A549 (cell line): ENCODE measurements at regions not wholly inside any gene's neighbourhood (a gene's known extent, or its start where the extent isn't known, plus 50 kb on each side); places are given as distances from the start of the nearest gene placed in this dataset.

ENCODE experiments used
- ATAC-seq, 2 experiments: fragments of 200-7000 bp in 1 of 2; fragments of >200 bp in 1 of 2; cut with Nextera tagmentation in 1 of 2; cut with Tn5 transposase in 1 of 2; 3 replicates each; pipeline versions ENCODE4 v1.8.0 to v1.9.1; 2018 to 2020; ENCODE audit warnings: mild to moderate bottlenecking in 1 of 2, moderate library complexity in 1 of 2
- CTCF ChIA-PET: fragments of 300-600 bp; sonication (Branson Sonifier 250); formaldehyde crosslinking; extraction: SDS; loops from one replicate; lab custom pipeline; 2021; ENCODE audit warnings: antibody characterized with exemption, inconsistent platforms; lab: Yijun Ruan, JAX
- POLR2A ChIA-PET: fragments of 350-600 bp; formaldehyde crosslinking; extraction: SDS; loops from one replicate; lab custom pipeline; 2021; ENCODE audit warnings: antibody characterized with exemption, inconsistent platforms; lab: Yijun Ruan, JAX
- DNase-seq, 2 experiments: peaks; one replicate each; pipeline versions ENCODE4 v3.0.0 to v3.0.0-alpha.2; 2011 to 2016; ENCODE audit warnings: low read depth in 1 of 2, low spot score in 1 of 2
- FAIRE-seq: peaks from 2 replicates; lab custom pipeline; 2011; peaks lifted over from hg19 to GRCh38; lab: Jason Lieb, UNC
- H3K27ac ChIP-seq, 2 experiments: fragments of >200 bp; sonication (Bioruptor Twin); formaldehyde crosslinking; 3 replicates each; pipeline ENCODE4 v1.5.1; 2016 to 2017
- H3K4me1 ChIP-seq: fragments of >200 bp; sonication (Bioruptor Twin); formaldehyde crosslinking; 3 replicates; pipeline ENCODE4 v1.6.1; 2016
- H3K4me2 ChIP-seq: fragments of >200 bp; sonication (Bioruptor Twin); formaldehyde crosslinking; 3 replicates; pipeline ENCODE4 v1.6.1; 2016
- H3K4me3 ChIP-seq: fragments of >200 bp; sonication (Bioruptor Twin); formaldehyde crosslinking; 3 replicates; pipeline ENCODE4 v1.5.1; 2016
- H3K9me3 ChIP-seq: fragments of >200 bp; sonication (Bioruptor Twin); formaldehyde crosslinking; 3 replicates; pipeline ENCODE4 v1.6.1; 2016
- BHLHE40 ChIP-seq: IDR thresholded peaks from 2 replicates; pipeline ENCODE4 v1.6.1; 2012; ENCODE audit warnings: low read depth, low read length, inconsistent platforms
- CBX8 ChIP-seq: fragments of 200-600 bp; sonication (generic); IDR thresholded peaks from 2 replicates; pipeline ENCODE4 v1.6.1; 2016
- EHF ChIP-seq: fragments of 250-450 bp; sonication (Bioruptor Pico); IDR thresholded peaks from 2 replicates; pipeline ENCODE4 v1.5.0; 2020; ENCODE audit warnings: mild to moderate bottlenecking
- ESRRA ChIP-seq: fragments of 150-350 bp; IDR thresholded peaks from 2 replicates; pipeline ENCODE4 v1.6.1; 2014; ENCODE audit warnings: mild to moderate bottlenecking, low read length, borderline replicate concordance
- HDAC2 ChIP-seq: fragments of 200-600 bp; sonication (generic); IDR thresholded peaks from 2 replicates; pipeline ENCODE4 v1.6.1; 2016
- HEYL ChIP-seq: fragments of 250-450 bp; sonication (Bioruptor Pico); IDR thresholded peaks from 2 replicates; pipeline ENCODE4 v1.8.0; 2021; ENCODE audit warnings: mild to moderate bottlenecking, moderate library complexity
- HOXB13 ChIP-seq: fragments of 250-450 bp; sonication (Bioruptor Pico); IDR thresholded peaks from 2 replicates; pipeline ENCODE4 v1.5.0; 2020; ENCODE audit warnings: low read depth, mild to moderate bottlenecking, moderate library complexity
- JUN ChIP-seq, 2 experiments: fragments of >200 bp; sonication (Bioruptor Twin); formaldehyde crosslinking; IDR thresholded peaks; 2 replicates in 1 of 2; 3 replicates in 1 of 2; pipeline ENCODE4 v1.6.1; 2016 to 2017
- KDM5A ChIP-seq: fragments of 200-600 bp; sonication (generic); IDR thresholded peaks from 2 replicates; pipeline ENCODE4 v1.6.1; 2016; ENCODE audit warnings: antibody characterized with exemption, mild to moderate bottlenecking
- MAZ ChIP-seq: fragments of 150-350 bp; IDR thresholded peaks from 2 replicates; pipeline ENCODE4 v1.6.1; 2014; ENCODE audit warnings: antibody characterized with exemption, low read depth, low read length, borderline replicate concordance
- NFE2L2 ChIP-seq: fragments of 150-350 bp; conservative IDR thresholded peaks from 2 replicates; pipeline ENCODE4 v1.6.1; 2014; ENCODE audit warnings: low read length
- NPAS2 ChIP-seq: fragments of 250-450 bp; sonication (Bioruptor Pico); IDR thresholded peaks from 2 replicates; pipeline ENCODE4 v1.8.0; 2022; ENCODE audit warnings: mild to moderate bottlenecking, moderate library complexity, borderline replicate concordance
- NR3C1 ChIP-seq: fragments of >200 bp; sonication (Bioruptor Twin); formaldehyde crosslinking; IDR thresholded peaks from 3 replicates; pipeline ENCODE4 v1.6.1; 2017
- RARB ChIP-seq: fragments of 250-450 bp; sonication (Bioruptor Pico); IDR thresholded peaks from 2 replicates; pipeline ENCODE4 v1.8.0; 2021; ENCODE audit warnings: mild to moderate bottlenecking, moderate library complexity
- RCOR1 ChIP-seq: fragments of 150-350 bp; IDR thresholded peaks from 2 replicates; pipeline ENCODE4 v1.6.1; 2014; ENCODE audit warnings: antibody characterized with exemption, low read length, low read depth
- SREBF2 ChIP-seq: fragments of 450-650 bp; IDR thresholded peaks from 2 replicates; pipeline ENCODE4 v1.6.1; 2014; ENCODE audit warnings: mild to moderate bottlenecking, moderate library complexity
- TFCP2L1 ChIP-seq: fragments of 250-450 bp; sonication (Bioruptor Pico); IDR thresholded peaks from 2 replicates; pipeline ENCODE4 v1.5.0; 2021; ENCODE audit warnings: mild to moderate bottlenecking
- TP53 ChIP-seq: fragments of 250-450 bp; sonication (Bioruptor Pico); IDR thresholded peaks from 2 replicates; pipeline ENCODE4 v1.5.0; 2021; ENCODE audit warnings: mild to moderate bottlenecking, moderate library complexity
- ZC3H11A ChIP-seq: fragments of 450-650 bp; IDR thresholded peaks from 2 replicates; pipeline ENCODE4 v1.6.1; 2014; ENCODE audit warnings: antibody characterized with exemption, mild to moderate bottlenecking
- WGBS: methylation state at CpG from one replicate; pipeline ENCODE4 v1.1.6; 2017; ENCODE audit errors: missing lambda C conversion rate; 5-methylcytosine and 5-hydroxymethylcytosine counted together
- TF ChIP-seq, protein P1 (sequence below): IDR thresholded peaks from 2 replicates; pipeline ENCODE4 v1.6.1; 2012
- TF ChIP-seq, protein P2 (sequence below): fragments of >200 bp; sonication (Bioruptor Twin); formaldehyde crosslinking; IDR thresholded peaks from 3 replicates; pipeline ENCODE4 v1.5.1; 2016
- TF ChIP-seq, protein P3 (sequence below): fragments of 450-650 bp; IDR thresholded peaks from 2 replicates; pipeline ENCODE4 v1.6.1; 2014; ENCODE audit warnings: antibody characterized with exemption
- TF ChIP-seq, protein P4 (sequence below): IDR thresholded peaks from 2 replicates; pipeline ENCODE4 v1.6.1; 2012
- TF ChIP-seq, protein P5 (sequence below): fragments of 200-600 bp; sonication (generic); IDR thresholded peaks from 2 replicates; pipeline ENCODE4 v1.6.1; 2016; ENCODE audit warnings: antibody characterized with exemption, mild to moderate bottlenecking, moderate library complexity

DNA sequence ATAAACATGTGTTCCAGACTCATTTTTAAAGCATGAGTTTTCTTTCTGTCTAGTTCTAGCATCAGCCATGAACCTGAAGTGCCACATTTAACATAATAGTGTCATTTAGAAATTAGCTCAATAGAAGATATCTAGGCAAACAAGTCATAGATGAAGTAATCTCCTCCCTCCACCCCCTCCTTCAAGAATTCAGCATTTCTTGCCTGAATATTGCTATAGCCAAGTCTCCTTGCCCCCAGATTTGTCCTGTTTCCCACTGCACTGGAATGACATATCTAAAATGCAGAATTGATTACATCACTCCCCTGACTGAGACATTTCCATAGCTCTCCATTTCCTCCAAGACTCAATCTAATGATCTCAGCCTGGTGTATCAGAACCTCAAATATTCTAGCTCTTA, 134.9 kb upstream of the BACH2 start:
- no peak for FAIRE-seq
- POLR2A ChIA-PET, result no interaction called here

DNA sequence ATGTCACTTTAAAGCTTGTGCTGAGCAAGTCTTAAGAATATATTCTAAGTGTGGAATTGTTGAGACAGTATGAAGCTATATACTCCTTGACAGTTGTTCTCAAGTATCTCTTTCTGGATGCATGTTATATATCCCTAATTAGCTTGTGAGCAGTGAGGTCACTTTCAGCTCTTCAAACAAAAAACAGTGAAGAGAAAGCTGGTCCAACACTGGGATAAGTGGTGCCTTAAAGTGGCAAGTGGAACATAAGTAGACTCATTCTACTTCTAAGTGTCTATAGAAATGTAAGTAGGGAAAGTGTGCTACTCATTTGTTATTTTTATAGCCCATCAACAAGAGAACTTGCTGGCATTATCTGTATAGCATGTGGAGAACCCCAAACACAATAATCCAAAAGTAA, 133.1 kb upstream of the BACH2 start:
- H3K9me3 ChIP-seq, result peaks cover 6% of the 10 kb centered on the region; the same call in 1 of the 3 replicates
- CTCF ChIA-PET, result interaction anchor here (1.9 kb wide), 1 partner anchor 489 kb away, joined by 6 read pairs; no protein-coding TSS in a partner anchor
- FAIRE-seq, result no peak
- no peaks in the 10 kb centered on the region for H3K4me1 ChIP-seq
- no peak overlapping the region for H3K4me3 ChIP-seq
- H3K4me2 ChIP-seq, result no peak overlapping the region
- no peak overlapping the region for H3K27ac ChIP-seq
- no peak for ATAC-seq
- POLR2A ChIA-PET, result no interaction called here
- peak in 1 of 2 experiments; percentile 22 for DNase-seq
- no peak for TF ChIP-seq NR3C1
- no peak for TF ChIP-seq TFCP2L1 (CRISPR knock-in tag)
- TF ChIP-seq, all 56 proteins: peak for 0

More for the DNA sequence above, 134.9 kb upstream of the BACH2 start:
- Histone ChIP-seq H3K4me1 (no peaks in the 10 kb centered on the region), H3K9me3 (peaks cover 6% of the 10 kb centered on the region; the same call in 1 of the 3 replicates), H3K4me2 (no peak overlapping the region), H3K4me3 (no peak overlapping the region), H3K27ac (no peak overlapping the region)
- no peak for TF ChIP-seq JUN (IDR thresholded peaks at IDR 0.05)
- no peak for TF ChIP-seq CBX8
- no peak for TF ChIP-seq SREBF2
- TF ChIP-seq HOXB13 (CRISPR knock-in tag), result no peak
- no peak for TF ChIP-seq HDAC2
- TF ChIP-seq ESRRA, result no peak
- TF ChIP-seq, protein P1, sequence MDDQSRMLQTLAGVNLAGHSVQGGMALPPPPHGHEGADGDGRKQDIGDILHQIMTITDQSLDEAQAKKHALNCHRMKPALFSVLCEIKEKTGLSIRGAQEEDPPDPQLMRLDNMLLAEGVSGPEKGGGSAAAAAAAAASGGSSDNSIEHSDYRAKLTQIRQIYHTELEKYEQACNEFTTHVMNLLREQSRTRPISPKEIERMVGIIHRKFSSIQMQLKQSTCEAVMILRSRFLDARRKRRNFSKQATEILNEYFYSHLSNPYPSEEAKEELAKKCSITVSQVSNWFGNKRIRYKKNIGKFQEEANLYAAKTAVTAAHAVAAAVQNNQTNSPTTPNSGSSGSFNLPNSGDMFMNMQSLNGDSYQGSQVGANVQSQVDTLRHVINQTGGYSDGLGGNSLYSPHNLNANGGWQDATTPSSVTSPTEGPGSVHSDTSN, result no peak
- TF ChIP-seq HEYL (CRISPR knock-in tag), result no peak
- TF ChIP-seq NPAS2 (CRISPR knock-in tag), result no peak
- TF ChIP-seq, protein P2, sequence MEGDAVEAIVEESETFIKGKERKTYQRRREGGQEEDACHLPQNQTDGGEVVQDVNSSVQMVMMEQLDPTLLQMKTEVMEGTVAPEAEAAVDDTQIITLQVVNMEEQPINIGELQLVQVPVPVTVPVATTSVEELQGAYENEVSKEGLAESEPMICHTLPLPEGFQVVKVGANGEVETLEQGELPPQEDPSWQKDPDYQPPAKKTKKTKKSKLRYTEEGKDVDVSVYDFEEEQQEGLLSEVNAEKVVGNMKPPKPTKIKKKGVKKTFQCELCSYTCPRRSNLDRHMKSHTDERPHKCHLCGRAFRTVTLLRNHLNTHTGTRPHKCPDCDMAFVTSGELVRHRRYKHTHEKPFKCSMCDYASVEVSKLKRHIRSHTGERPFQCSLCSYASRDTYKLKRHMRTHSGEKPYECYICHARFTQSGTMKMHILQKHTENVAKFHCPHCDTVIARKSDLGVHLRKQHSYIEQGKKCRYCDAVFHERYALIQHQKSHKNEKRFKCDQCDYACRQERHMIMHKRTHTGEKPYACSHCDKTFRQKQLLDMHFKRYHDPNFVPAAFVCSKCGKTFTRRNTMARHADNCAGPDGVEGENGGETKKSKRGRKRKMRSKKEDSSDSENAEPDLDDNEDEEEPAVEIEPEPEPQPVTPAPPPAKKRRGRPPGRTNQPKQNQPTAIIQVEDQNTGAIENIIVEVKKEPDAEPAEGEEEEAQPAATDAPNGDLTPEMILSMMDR, result no peak
- no peak for TF ChIP-seq BHLHE40
- TF ChIP-seq ZC3H11A, result no peak
- TF ChIP-seq RARB (CRISPR knock-in tag), result no peak
- no peak for TF ChIP-seq TFCP2L1 (CRISPR knock-in tag)
- TF ChIP-seq, protein P3, sequence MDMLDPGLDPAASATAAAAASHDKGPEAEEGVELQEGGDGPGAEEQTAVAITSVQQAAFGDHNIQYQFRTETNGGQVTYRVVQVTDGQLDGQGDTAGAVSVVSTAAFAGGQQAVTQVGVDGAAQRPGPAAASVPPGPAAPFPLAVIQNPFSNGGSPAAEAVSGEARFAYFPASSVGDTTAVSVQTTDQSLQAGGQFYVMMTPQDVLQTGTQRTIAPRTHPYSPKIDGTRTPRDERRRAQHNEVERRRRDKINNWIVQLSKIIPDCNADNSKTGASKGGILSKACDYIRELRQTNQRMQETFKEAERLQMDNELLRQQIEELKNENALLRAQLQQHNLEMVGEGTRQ, result no peak
- DNase-seq (no peak), ATAC-seq (no peak)
- CTCF ChIA-PET, result interaction anchor here (0.9 kb wide), 1 partner anchor 491 kb away, joined by 3 read pairs; no protein-coding TSS in a partner anchor

DNA sequence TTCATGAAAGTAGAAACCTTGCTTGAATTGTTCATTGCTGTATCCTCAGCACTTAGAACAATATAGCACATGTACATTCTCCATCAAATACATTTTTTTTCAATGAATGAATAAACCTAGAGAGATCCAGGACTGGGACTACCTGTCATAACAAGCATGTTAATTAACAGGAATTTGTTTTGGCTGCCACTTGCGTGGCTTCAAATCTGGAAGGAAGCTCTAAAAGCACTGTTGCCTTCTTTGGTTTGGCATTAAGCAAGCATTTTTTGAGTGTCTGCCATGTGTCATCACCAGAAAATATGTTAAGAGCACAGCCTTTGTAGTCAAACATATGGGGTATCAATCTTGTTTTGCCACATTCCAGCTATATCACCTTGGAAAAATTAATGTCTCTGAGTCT, 131.9 kb upstream of the BACH2 start:
- H3K4me3 ChIP-seq, result no peak overlapping the region
- H3K4me1 ChIP-seq, result no peaks in the 10 kb centered on the region
- CTCF ChIA-PET, result interaction anchor here (0.9 to 1.9 kb wide), 2 partner anchors 35 to 488 kb away, joined by 4 to 6 read pairs; no protein-coding TSS in a partner anchor
- WGBS, result 0% methylated on average over 1 of the region's 1 CpG
- POLR2A ChIA-PET, result no interaction called here
- FAIRE-seq (no peak), DNase-seq (no peak), ATAC-seq (no peak)
- no peak overlapping the region for H3K4me2 ChIP-seq
- H3K27ac ChIP-seq, result no peak overlapping the region
- peaks cover 6% of the 10 kb centered on the region; the same call in 1 of the 3 replicates for H3K9me3 ChIP-seq
- TF ChIP-seq NFE2L2, result no peak
- no peak for TF ChIP-seq KDM5A
- no peak for TF ChIP-seq TP53 (CRISPR knock-in tag)
- TF ChIP-seq MAZ, result no peak
- no peak for TF ChIP-seq SREBF2
- TF ChIP-seq HDAC2, result no peak
- no peak for TF ChIP-seq RCOR1
- TF ChIP-seq NR3C1, result no peak
- no peak for TF ChIP-seq TFCP2L1 (CRISPR knock-in tag)
- TF ChIP-seq, protein P4, sequence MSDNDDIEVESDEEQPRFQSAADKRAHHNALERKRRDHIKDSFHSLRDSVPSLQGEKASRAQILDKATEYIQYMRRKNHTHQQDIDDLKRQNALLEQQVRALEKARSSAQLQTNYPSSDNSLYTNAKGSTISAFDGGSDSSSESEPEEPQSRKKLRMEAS, result no peak
- no peak for TF ChIP-seq EHF (CRISPR knock-in tag)
- TF ChIP-seq, protein P5, sequence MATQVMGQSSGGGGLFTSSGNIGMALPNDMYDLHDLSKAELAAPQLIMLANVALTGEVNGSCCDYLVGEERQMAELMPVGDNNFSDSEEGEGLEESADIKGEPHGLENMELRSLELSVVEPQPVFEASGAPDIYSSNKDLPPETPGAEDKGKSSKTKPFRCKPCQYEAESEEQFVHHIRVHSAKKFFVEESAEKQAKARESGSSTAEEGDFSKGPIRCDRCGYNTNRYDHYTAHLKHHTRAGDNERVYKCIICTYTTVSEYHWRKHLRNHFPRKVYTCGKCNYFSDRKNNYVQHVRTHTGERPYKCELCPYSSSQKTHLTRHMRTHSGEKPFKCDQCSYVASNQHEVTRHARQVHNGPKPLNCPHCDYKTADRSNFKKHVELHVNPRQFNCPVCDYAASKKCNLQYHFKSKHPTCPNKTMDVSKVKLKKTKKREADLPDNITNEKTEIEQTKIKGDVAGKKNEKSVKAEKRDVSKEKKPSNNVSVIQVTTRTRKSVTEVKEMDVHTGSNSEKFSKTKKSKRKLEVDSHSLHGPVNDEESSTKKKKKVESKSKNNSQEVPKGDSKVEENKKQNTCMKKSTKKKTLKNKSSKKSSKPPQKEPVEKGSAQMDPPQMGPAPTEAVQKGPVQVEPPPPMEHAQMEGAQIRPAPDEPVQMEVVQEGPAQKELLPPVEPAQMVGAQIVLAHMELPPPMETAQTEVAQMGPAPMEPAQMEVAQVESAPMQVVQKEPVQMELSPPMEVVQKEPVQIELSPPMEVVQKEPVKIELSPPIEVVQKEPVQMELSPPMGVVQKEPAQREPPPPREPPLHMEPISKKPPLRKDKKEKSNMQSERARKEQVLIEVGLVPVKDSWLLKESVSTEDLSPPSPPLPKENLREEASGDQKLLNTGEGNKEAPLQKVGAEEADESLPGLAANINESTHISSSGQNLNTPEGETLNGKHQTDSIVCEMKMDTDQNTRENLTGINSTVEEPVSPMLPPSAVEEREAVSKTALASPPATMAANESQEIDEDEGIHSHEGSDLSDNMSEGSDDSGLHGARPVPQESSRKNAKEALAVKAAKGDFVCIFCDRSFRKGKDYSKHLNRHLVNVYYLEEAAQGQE, result no peak
